ENCODE measurements at regions not wholly inside any gene's neighbourhood (a gene's known extent, or its start where the extent isn't known, plus 50 kb on each side); places are given as distances from the start of the nearest gene placed in this dataset.

DNA sequence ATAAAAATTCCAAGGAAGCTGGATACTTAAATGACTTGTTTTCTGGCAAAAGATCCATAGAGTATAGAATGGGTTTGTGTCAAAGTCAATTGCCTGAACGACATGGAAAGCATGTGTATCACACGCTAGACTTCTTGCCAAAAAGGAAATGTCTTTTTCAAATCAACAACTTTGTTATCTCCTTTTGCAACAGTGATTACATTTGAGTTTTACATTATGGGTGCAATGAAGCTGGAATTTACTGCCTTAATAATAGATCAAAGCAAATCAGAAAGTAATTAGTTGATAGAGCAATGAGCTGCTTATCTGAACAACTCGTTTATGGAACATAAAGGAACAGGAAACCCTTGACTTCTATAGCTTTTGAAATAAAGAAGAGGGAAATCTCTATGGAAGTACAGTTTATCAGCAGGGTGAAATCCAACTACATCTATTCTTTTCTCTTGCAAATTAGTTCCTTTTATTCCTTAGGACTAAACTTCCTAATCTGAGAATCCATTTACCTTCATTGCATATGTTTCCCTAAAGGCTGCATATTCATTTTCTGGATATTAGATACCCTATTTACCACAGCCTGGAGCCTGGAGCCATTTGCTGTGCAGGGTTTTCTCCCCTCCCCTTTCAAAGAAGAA lies 415.1 kb upstream of the NECTIN3 start:
- Mint-ChIP-seq H3K4me1 (ENCODE audit: low read depth, unreplicated experiment) (no peaks in the 10 kb centered on the region), H3K4me3 (ENCODE audit: unreplicated experiment) (no peak overlapping the region), H3K36me3 (ENCODE audit: unreplicated experiment) (no peaks in the 10 kb centered on the region), H3K9me3 (ENCODE audit: unreplicated experiment) (peaks cover 1% of the 10 kb centered on the region), H3K27me3 (ENCODE audit: unreplicated experiment) (no peaks in the 10 kb centered on the region), H3K27ac (ENCODE audit: unreplicated experiment) (no peak overlapping the region)
- DNase-seq: no peak
- TF ChIP-seq, protein P1, sequence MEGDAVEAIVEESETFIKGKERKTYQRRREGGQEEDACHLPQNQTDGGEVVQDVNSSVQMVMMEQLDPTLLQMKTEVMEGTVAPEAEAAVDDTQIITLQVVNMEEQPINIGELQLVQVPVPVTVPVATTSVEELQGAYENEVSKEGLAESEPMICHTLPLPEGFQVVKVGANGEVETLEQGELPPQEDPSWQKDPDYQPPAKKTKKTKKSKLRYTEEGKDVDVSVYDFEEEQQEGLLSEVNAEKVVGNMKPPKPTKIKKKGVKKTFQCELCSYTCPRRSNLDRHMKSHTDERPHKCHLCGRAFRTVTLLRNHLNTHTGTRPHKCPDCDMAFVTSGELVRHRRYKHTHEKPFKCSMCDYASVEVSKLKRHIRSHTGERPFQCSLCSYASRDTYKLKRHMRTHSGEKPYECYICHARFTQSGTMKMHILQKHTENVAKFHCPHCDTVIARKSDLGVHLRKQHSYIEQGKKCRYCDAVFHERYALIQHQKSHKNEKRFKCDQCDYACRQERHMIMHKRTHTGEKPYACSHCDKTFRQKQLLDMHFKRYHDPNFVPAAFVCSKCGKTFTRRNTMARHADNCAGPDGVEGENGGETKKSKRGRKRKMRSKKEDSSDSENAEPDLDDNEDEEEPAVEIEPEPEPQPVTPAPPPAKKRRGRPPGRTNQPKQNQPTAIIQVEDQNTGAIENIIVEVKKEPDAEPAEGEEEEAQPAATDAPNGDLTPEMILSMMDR (IDR thresholded peaks at IDR 0.05; ENCODE audit: partially characterized antibody, unreplicated experiment): no peak

DNA sequence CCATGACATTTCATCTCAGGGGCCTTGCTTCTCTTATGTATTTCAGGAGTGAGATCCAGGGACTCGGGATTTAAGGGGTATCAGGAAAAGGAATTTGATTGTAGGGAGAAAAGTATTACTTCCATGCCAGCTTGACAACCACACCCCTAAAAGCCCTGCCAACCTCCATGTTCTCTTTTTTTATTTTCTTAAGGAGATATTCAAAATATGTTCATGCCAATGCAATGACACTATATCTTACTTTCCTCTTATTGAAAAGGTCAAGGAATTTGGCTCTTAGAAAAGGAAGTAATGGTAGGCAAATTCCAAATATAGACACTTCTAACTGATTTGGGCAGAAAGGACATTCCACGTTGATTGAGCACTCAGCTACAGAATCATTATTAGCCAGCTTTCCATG lies 407.5 kb upstream of the NECTIN3 start:
- Mint-ChIP-seq H3K27me3 (ENCODE audit: unreplicated experiment) (no peaks in the 10 kb centered on the region), H3K27ac (ENCODE audit: unreplicated experiment) (no peak overlapping the region), H3K4me1 (ENCODE audit: low read depth, unreplicated experiment) (peaks cover 1% of the 10 kb centered on the region), H3K4me3 (ENCODE audit: unreplicated experiment) (no peak overlapping the region), H3K36me3 (ENCODE audit: unreplicated experiment) (peaks cover 10% of the 10 kb centered on the region), H3K9me3 (ENCODE audit: unreplicated experiment) (peaks cover 1% of the 10 kb centered on the region)
- TF ChIP-seq, protein P1 (IDR thresholded peaks at IDR 0.05; ENCODE audit: partially characterized antibody, unreplicated experiment): no peak
- no peak for DNase-seq

DNA sequence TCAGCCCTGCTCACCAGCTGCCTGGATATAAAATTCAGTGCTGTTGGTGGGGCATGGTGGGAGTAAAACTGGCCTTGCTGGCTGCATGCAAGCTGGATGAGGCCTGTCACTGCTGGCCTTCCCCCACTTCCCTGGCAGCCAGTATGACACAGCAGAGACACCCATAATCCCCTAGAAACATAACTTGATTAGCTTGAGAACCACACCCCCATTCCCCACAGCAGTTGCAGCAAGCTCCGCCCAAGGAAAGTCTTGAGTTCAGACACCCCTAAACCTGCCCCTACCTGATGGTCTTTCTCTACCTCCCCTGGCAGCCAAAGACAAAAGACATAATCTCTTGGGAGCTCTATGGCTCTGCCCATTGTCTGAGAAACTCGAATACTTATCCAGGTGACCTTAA lies 405.1 kb upstream of the NECTIN3 start:
- no peak overlapping the region for H3K27ac Mint-ChIP-seq (ENCODE audit: unreplicated experiment)

DNA sequence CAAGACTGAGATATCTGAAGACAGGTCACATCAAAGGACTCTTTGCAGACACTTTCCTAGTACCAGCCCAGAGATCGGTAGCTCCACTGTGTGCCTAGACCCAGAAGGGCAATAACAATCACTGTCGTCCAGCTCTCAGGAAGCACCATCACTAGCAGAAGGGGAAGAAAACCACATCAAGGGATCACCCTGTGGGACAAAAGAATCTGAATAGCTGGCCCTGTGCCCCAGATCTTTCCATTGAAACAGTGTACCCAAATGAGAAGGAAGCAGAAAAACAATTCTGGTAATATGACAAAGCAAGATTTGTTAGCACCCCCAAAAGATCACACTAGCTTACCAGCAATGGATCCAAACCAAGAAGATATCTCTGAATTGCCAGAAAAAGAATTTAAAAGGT lies 404.4 kb upstream of the NECTIN3 start:
- Mint-ChIP-seq H3K4me3 (ENCODE audit: unreplicated experiment) (no peak overlapping the region), H3K27me3 (ENCODE audit: unreplicated experiment) (no peaks in the 10 kb centered on the region), H3K9me3 (ENCODE audit: unreplicated experiment) (peaks cover 6% of the 10 kb centered on the region), H3K4me1 (ENCODE audit: low read depth, unreplicated experiment) (no peaks in the 10 kb centered on the region), H3K27ac (ENCODE audit: unreplicated experiment) (no peak overlapping the region), H3K36me3 (ENCODE audit: unreplicated experiment) (peaks cover 13% of the 10 kb centered on the region)
- no peak for DNase-seq
- TF ChIP-seq, protein P1 (IDR thresholded peaks at IDR 0.05; ENCODE audit: partially characterized antibody, unreplicated experiment): no peak

More for the DNA sequence above, 405.1 kb upstream of the NECTIN3 start:
- H3K4me1 Mint-ChIP-seq (ENCODE audit: low read depth, unreplicated experiment): peaks cover 1% of the 10 kb centered on the region
- TF ChIP-seq, protein P1 (IDR thresholded peaks at IDR 0.05; ENCODE audit: partially characterized antibody, unreplicated experiment): no peak
- peaks cover 18% of the 10 kb centered on the region for H3K36me3 Mint-ChIP-seq (ENCODE audit: unreplicated experiment)
- no peaks in the 10 kb centered on the region for H3K27me3 Mint-ChIP-seq (ENCODE audit: unreplicated experiment)
- H3K4me3 Mint-ChIP-seq (ENCODE audit: unreplicated experiment): no peak overlapping the region
- H3K9me3 Mint-ChIP-seq (ENCODE audit: unreplicated experiment): peaks cover 6% of the 10 kb centered on the region
- DNase-seq: no peak

DNA sequence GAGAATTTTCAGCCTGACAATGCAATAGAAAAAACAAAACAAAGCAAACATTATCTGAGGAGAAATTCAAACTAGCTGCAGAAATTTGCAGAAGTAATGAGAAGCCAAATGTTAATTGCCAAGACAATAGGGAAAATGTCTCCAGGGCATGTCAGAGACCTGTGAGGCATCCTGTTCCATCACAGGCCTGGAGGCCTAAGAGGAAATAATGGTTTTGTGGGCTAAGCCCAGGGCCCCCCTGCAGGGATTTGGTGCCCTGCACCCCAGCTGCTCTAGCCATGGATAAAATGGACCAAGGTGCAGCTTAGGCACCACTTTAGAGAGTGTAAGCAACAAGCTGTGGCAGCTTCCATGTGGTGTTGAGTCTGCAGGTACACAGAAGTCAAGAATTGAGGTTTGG lies 401.2 kb upstream of the NECTIN3 start:
- H3K27me3 Mint-ChIP-seq (ENCODE audit: unreplicated experiment): no peaks in the 10 kb centered on the region
- no peak overlapping the region for H3K27ac Mint-ChIP-seq (ENCODE audit: unreplicated experiment)
- H3K9me3 Mint-ChIP-seq (ENCODE audit: unreplicated experiment): peaks cover 6% of the 10 kb centered on the region
- no peak for DNase-seq
- no peak overlapping the region for H3K4me3 Mint-ChIP-seq (ENCODE audit: unreplicated experiment)
- H3K36me3 Mint-ChIP-seq (ENCODE audit: unreplicated experiment): peaks cover 9% of the 10 kb centered on the region
- TF ChIP-seq, protein P1 (IDR thresholded peaks at IDR 0.05; ENCODE audit: partially characterized antibody, unreplicated experiment): no peak
- no peaks in the 10 kb centered on the region for H3K4me1 Mint-ChIP-seq (ENCODE audit: low read depth, unreplicated experiment)
